HFFc6 (cell line): ENCODE measurements at regions not wholly inside any gene's neighbourhood (a gene's known extent, or its start where the extent isn't known, plus 50 kb on each side); places are given as distances from the start of the nearest gene placed in this dataset.

Source experiments
- DNase-seq: peaks from one replicate; pipeline ENCODE4 v3.0.0-alpha.2; 2018
- H3K27ac Mint-ChIP-seq: 2 replicates; pipeline ENCODE4 v1.8.0; 2020; ENCODE audit warnings: mild to moderate bottlenecking, mixed read lengths
- H3K27me3 Mint-ChIP-seq: 2 replicates; pipeline ENCODE4 v1.8.0; 2021; ENCODE audit warnings: mild to moderate bottlenecking, moderate library complexity, mixed read lengths; ENCODE audit not compliant: insufficient read depth
- H3K36me3 Mint-ChIP-seq: 2 replicates; pipeline ENCODE4 v1.8.0; 2021; ENCODE audit warnings: low read depth, mixed read lengths
- H3K4me1 Mint-ChIP-seq: 2 replicates; pipeline ENCODE4 v1.8.0; 2020; ENCODE audit warnings: low read depth, mixed read lengths
- H3K4me3 Mint-ChIP-seq: 2 replicates; pipeline ENCODE4 v1.8.0; 2020; ENCODE audit warnings: mild to moderate bottlenecking, moderate library complexity, mixed read lengths
- H3K9me3 Mint-ChIP-seq: 2 replicates; pipeline ENCODE4 v1.8.0; 2020; ENCODE audit warnings: mild to moderate bottlenecking, mixed read lengths
- CTCF ChIP-seq: fragments of 200-600 bp; sonication (generic); IDR thresholded peaks from 2 replicates; pipeline ENCODE4 v1.5.0; 2021; ENCODE audit warnings: antibody characterized with exemption, mild to moderate bottlenecking

- Mint-ChIP-seq H3K4me3 (no peak overlapping the region), H3K27ac (no peak overlapping the region), H3K9me3 (no peaks in the 10 kb centered on the region), H3K27me3 (peaks cover 44% of the 10 kb centered on the region), H3K36me3 (no peaks in the 10 kb centered on the region), H3K4me1 (no peaks in the 10 kb centered on the region)
- no peak for DNase-seq
- TF ChIP-seq CTCF = no peak
Observed at GRCh38 chr17:5669191-5669590, 84.9 kb upstream of the NLRP1 start.

GRCh38 chr17:5672141-5672540, 87.8 kb upstream of the NLRP1 start:
- DNase-seq = no peak
- no peak for TF ChIP-seq CTCF
- H3K9me3 Mint-ChIP-seq = no peaks in the 10 kb centered on the region
- no peak overlapping the region for H3K4me3 Mint-ChIP-seq
- H3K4me1 Mint-ChIP-seq = no peaks in the 10 kb centered on the region
- peaks cover 28% of the 10 kb centered on the region for H3K27me3 Mint-ChIP-seq
- no peaks in the 10 kb centered on the region for H3K36me3 Mint-ChIP-seq
- H3K27ac Mint-ChIP-seq = no peak overlapping the region

DNA sequence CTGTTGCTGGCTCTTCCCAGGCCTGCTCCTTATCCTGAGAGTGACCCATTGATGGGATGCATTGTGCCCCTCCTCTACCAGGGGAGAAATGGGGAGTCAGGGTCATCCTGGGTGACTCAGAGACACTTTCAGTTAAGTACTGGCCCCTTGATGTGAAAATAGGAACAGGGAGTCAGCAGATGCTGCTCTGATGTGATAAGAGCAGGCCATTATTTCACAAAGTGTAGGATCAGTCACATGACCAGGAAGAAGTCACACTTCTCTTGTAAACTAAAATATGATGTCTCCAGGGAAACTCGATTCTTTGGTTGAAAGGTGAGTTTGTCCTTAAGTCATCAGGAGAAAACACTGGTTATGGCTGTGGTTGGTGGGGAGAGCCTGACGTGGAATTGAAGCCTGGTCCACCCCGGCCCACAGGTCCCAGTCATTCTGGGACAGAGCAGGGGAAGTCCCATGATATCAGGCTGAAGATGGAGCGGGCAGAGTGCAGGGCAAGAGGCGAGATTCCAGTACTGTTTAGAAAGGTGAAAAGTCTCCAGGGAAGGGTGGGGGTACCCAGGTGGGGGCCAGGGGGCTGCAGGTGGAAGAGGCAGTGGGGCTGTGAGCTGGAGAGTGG, 88.6 kb upstream of the NLRP1 start:
- Mint-ChIP-seq H3K4me1 (no peaks in the 10 kb centered on the region), H3K36me3 (no peaks in the 10 kb centered on the region), H3K4me3 (no peak overlapping the region), H3K27ac (no peak overlapping the region), H3K27me3 (peaks cover 20% of the 10 kb centered on the region), H3K9me3 (no peaks in the 10 kb centered on the region)
- DNase-seq = no peak
- TF ChIP-seq CTCF = no peak

GRCh38 chr17:5675625-5676421, 91.5 kb upstream of the NLRP1 start:
- H3K4me1 Mint-ChIP-seq = no peaks in the 10 kb centered on the region
- no peak for TF ChIP-seq CTCF
- no peak overlapping the region for H3K4me3 Mint-ChIP-seq
- H3K36me3 Mint-ChIP-seq = no peaks in the 10 kb centered on the region
- no peak for DNase-seq
- H3K27me3 Mint-ChIP-seq = peaks cover 8% of the 10 kb centered on the region
- no peaks in the 10 kb centered on the region for H3K9me3 Mint-ChIP-seq
- no peak overlapping the region for H3K27ac Mint-ChIP-seq

DNA sequence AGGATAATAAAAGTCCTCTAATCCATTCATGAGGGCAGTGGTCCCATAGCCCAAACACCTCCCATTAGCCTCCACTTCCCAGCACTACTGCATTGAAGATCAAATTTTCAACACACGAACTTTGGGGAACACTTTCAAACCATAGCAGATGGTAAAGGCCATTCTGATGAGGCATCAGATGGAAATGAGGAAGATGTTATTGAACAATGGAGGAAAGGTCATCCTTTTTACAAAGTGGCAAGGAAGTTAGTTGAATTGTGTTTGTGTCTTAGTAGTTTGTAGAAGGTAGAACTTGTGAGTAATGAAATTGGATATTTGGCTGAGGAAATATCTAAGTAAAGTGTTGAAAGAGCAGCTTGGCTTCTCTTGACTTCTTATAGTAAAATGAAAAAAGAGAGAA, 93.3 kb upstream of the NLRP1 start:
- no peak for TF ChIP-seq CTCF
- Mint-ChIP-seq H3K27ac (no peak overlapping the region), H3K4me1 (no peaks in the 10 kb centered on the region), H3K4me3 (no peak overlapping the region), H3K27me3 (peaks cover 8% of the 10 kb centered on the region), H3K9me3 (no peaks in the 10 kb centered on the region), H3K36me3 (no peaks in the 10 kb centered on the region)
- DNase-seq = no peak
